ENCODE measurements at regions not wholly inside any gene's neighbourhood (a gene's known extent, or its start where the extent isn't known, plus 50 kb on each side); places are given as distances from the start of the nearest gene placed in this dataset.
A peak's percentile ranks its signal among the peaks of the same experiment; 100 is the strongest.

DNA sequence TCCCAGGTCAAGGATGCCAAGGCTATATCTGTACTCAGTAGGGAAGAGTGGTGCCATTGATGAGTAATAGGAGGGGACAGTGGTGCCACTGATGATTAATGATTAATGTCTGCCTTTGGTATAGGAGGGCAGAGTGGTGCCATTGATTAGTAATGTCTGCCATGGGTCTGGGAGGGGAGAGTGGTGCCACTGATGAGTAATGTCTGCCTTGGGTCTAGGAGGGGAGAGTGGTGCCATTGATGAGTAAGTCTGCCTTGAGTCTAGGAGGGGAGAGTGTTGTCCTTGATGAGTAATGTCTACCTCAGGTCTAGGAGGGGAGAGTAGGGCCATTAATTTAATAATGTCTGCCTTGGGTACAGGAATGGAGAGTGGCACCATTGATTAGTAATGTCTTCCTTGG, 507.8 kb upstream of the EEF2KMT start:
- TF ChIP-seq, protein P1, sequence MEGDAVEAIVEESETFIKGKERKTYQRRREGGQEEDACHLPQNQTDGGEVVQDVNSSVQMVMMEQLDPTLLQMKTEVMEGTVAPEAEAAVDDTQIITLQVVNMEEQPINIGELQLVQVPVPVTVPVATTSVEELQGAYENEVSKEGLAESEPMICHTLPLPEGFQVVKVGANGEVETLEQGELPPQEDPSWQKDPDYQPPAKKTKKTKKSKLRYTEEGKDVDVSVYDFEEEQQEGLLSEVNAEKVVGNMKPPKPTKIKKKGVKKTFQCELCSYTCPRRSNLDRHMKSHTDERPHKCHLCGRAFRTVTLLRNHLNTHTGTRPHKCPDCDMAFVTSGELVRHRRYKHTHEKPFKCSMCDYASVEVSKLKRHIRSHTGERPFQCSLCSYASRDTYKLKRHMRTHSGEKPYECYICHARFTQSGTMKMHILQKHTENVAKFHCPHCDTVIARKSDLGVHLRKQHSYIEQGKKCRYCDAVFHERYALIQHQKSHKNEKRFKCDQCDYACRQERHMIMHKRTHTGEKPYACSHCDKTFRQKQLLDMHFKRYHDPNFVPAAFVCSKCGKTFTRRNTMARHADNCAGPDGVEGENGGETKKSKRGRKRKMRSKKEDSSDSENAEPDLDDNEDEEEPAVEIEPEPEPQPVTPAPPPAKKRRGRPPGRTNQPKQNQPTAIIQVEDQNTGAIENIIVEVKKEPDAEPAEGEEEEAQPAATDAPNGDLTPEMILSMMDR (IDR thresholded peaks at IDR 0.05; ENCODE audit: extremely low read depth, missing control alignments) = no peak
- no peak for DNase-seq (ENCODE audit: low spot score)

DNA sequence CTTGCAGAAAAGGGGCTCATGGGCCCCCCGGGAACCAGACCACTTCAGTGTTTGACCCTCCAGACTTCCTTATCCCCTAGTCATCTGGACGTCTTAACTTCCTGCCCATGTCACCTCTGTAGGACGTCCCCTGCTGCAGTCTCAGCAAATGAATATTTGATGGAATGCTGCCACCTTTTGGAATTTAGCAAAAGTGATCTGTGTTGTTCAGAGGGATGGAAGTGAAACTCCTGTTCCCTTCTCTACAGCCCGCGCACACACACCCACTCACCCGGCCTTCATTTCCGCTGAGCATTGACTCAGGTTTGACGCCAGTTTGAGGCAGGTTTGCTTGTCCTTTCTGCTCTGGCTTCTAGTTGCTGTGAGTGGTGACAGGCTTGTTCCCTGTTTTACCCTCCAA, 507.2 kb upstream of the EEF2KMT start:
- TF ChIP-seq, protein P1 (IDR thresholded peaks at IDR 0.05; ENCODE audit: extremely low read depth, missing control alignments) = no peak
- DNase-seq (ENCODE audit: low spot score) = peak; percentile 9

DNA sequence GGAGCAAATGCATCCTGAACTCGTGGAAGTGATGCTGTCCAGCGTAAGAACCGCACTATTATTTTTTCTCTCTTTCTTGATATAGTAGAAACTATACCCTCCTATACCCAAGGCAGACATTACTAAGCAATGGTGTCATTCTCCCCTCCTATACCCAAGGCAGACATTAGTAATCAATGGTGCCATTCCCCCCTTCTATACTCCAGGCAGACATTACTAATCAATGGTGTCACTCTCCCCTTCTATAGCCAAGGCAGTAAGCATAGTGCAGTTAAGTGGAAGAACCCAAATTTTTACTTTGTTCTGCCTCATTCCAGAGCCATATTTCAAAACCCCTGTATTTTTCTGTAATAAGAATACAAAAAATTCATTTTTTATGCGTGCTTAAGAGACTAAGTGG, 506.2 kb upstream of the EEF2KMT start:
- TF ChIP-seq, protein P1 (IDR thresholded peaks at IDR 0.05; ENCODE audit: extremely low read depth, missing control alignments) = no peak
- DNase-seq (ENCODE audit: low spot score) = no peak

DNA sequence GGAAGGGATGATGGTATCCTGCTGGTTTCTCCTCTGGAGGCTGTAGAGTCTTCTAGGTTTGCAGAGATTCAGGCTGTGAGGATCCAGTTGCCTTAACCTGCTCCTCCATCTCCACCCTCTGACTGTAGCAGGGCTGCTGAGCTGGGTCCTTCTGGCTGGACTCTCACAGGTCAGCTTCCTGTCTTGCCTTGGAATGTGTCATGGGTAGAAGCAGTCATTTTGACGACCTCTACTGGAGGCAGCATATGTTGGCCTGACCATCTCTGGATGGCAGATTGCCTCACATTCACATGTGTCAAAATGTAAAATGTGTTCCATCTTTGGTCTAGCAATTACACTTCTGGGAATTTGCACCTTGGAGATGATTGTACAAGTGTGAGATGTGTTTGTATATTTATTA, 504.4 kb upstream of the EEF2KMT start:
- no peak for DNase-seq (ENCODE audit: low spot score)
- TF ChIP-seq, protein P1 (IDR thresholded peaks at IDR 0.05; ENCODE audit: extremely low read depth, missing control alignments) = no peak

DNA sequence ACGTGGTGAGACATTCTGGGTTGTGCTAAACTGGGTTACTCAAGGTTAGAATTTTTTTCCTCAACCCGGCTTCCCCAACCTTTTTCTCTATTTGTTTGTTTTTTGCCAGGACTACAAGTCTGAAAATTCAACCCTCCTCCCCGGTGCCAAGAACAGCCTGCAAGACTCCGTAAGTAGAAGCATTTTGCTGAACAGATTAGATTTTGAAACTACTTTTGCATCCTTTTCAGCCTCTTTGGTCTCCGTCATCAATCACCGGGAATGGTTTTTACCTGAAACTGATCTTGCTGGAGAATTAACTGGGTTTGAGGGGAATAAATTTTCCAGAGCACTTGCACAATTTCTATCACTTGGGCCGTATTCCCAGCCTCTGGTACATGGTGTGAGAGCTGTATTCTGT, 501.2 kb upstream of the EEF2KMT start:
- no peak for DNase-seq (ENCODE audit: low spot score)
- TF ChIP-seq, protein P1 (IDR thresholded peaks at IDR 0.05; ENCODE audit: extremely low read depth, missing control alignments) = no peak

DNA sequence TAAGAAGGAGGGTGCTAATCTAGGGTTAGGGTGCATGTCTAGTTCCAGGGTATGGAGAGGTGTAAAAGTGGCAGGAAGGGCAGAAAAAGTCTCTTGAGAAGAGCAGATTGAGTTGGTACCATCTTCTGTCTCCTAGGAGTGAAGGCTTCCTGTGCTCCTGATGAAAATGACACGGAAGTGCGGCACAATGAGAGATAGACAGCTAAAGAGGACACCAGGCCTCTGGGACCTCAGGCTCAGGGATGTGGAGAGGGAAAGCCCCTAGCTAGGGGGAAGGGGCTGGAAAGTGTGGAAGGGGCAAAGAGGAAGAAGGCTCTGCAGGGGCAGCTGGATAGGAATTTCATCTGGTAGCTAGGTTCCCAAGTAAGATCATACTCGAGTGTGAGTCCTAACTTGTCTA, 498.3 kb upstream of the EEF2KMT start:
- no peak for DNase-seq (ENCODE audit: low spot score)

DNA sequence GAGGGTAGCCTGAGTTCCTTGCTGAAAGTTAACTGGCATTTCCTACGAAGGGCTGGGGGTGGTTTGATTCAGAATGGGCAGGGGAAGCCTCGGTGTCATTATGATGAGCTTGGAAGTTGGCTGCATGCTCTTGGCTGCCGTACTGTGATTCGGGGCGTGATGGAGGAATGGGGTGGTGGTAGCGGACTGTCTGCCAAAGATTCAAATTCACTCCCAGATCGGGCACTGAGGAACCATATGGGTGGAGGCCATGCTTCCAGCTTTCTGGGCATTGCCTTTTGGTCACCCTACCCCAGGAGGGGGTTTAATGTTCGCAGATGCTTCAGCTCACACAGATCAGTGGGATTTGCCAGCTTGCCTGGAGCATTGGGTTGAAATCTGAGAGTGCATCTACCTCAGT, 492.8 kb upstream of the EEF2KMT start:
- no peak for DNase-seq (ENCODE audit: low spot score)
- TF ChIP-seq, protein P1 (IDR thresholded peaks at IDR 0.05; ENCODE audit: extremely low read depth, missing control alignments) = no peak

More for the DNA sequence above, 498.3 kb upstream of the EEF2KMT start:
- TF ChIP-seq, protein P1 (IDR thresholded peaks at IDR 0.05; ENCODE audit: extremely low read depth, missing control alignments) = no peak

All from GM20000 (cell line).